ENCODE measurements at regions not wholly inside any gene's neighbourhood (a gene's known extent, or its start where the extent isn't known, plus 50 kb on each side); places are given as distances from the start of the nearest gene placed in this dataset.

GRCh38 chr9:104238668-104239067 lies 144.6 kb downstream of the SMC2 start:
- TF ChIP-seq CTCF (conservative IDR thresholded peaks at IDR 0.05) = no peak
- TF ChIP-seq ZFX (IDR thresholded peaks at IDR 0.05) = no peak

All from C4-2B (cell line).